IMR-90 (cell line): ENCODE measurements at regions not wholly inside any gene's neighbourhood (a gene's known extent, or its start where the extent isn't known, plus 50 kb on each side); places are given as distances from the start of the nearest gene placed in this dataset.
A peak's percentile ranks its signal among the peaks of the same experiment; 100 is the strongest.

Source experiments
- ATAC-seq: fragments of 200-7000 bp; cut with Tn5 transposase; 2 replicates; pipeline ENCODE4 v1.9.1; 2020; ENCODE audit warnings: low read depth, mild to moderate bottlenecking, moderate library complexity
- BruUV-seq: library from RNA; stranded (reverse); fragments of 400-500 nt; replicated peaks from 2 replicates; lab custom pipeline; 2021; lab: Mats Ljungman, UMichigan
- CTCF ChIA-PET: fragments of 300-600 bp; formaldehyde crosslinking; extraction: SDS; loops from one replicate; lab custom pipeline; 2021; ENCODE audit warnings: antibody characterized with exemption; lab: Yijun Ruan, JAX
- POLR2A ChIA-PET: fragments of 300-600 bp; sonication (Branson Sonifier 250); formaldehyde crosslinking; loops from one replicate; lab custom pipeline; 2022; ENCODE audit warnings: antibody characterized with exemption; ENCODE audit not compliant: unreplicated experiment; lab: Charles Lee
- DNase-seq: peaks from one replicate; pipeline ENCODE4 v3.0.0; 2013
- H2AFZ ChIP-seq: replicated peaks from 2 replicates; pipeline ENCODE3; 2013; ENCODE audit warnings: low read length, mild to moderate bottlenecking; ENCODE audit not compliant: poor library complexity
- H2AK5ac ChIP-seq: 2 replicates; pipeline ENCODE4 v1.6.1; 2013; ENCODE audit warnings: low read depth, low read length, inconsistent platforms
- H2AK9ac ChIP-seq: replicated peaks from 2 replicates; pipeline ENCODE3; 2013; ENCODE audit warnings: mild to moderate bottlenecking, low read depth, low read length, moderate library complexity; ENCODE audit not compliant: poor library complexity
- H2BK120ac ChIP-seq: 2 replicates; pipeline ENCODE4 v1.6.1; 2013; ENCODE audit warnings: low read depth, low read length, inconsistent platforms
- H2BK15ac ChIP-seq: 3 replicates; pipeline ENCODE4 v1.6.1; 2013; ENCODE audit warnings: low read depth, low read length, inconsistent platforms
- H2BK20ac ChIP-seq: 2 replicates; pipeline ENCODE4 v1.6.1; 2013; ENCODE audit warnings: low read depth, mild to moderate bottlenecking, inconsistent platforms, low read length, moderate library complexity
- H2BK5ac ChIP-seq: 2 replicates; pipeline ENCODE4 v1.6.1; 2013; ENCODE audit warnings: mild to moderate bottlenecking, low read depth, low read length, inconsistent platforms; ENCODE audit not compliant: poor library complexity, severe bottlenecking
- H3K14ac ChIP-seq: replicated peaks from 2 replicates; pipeline ENCODE4 v1.6.1; 2013; ENCODE audit warnings: low read depth, low read length, inconsistent platforms
- H3K18ac ChIP-seq: 2 replicates; pipeline ENCODE4 v1.6.1; 2013; ENCODE audit warnings: low read depth, low read length, control low read depth
- H3K23ac ChIP-seq: 2 replicates; pipeline ENCODE4 v1.6.1; 2013; ENCODE audit warnings: low read depth, low read length, inconsistent platforms
- H3K27ac ChIP-seq: 2 replicates; pipeline ENCODE4 v1.5.1; 2013; ENCODE audit warnings: mild to moderate bottlenecking, control low read depth, low read length; ENCODE audit not compliant: insufficient read depth
- H3K27me3 ChIP-seq: 2 replicates; pipeline ENCODE4 v1.6.1; 2013; ENCODE audit warnings: low read length; ENCODE audit not compliant: control insufficient read depth, insufficient read depth
- H3K36me3 ChIP-seq: 2 replicates; pipeline ENCODE4 v1.6.1; 2013; ENCODE audit warnings: low read length, mixed read lengths; ENCODE audit not compliant: control insufficient read depth, insufficient read depth
- H3K4ac ChIP-seq: 2 replicates; pipeline ENCODE4 v1.6.1; 2013; ENCODE audit warnings: low read depth, low read length, inconsistent platforms
- H3K4me1 ChIP-seq: 2 replicates; pipeline ENCODE4 v1.6.1; 2013; ENCODE audit warnings: low read length, mixed read lengths; ENCODE audit not compliant: control insufficient read depth, insufficient read depth
- H3K4me2 ChIP-seq: 2 replicates; pipeline ENCODE4 v1.6.1; 2013; ENCODE audit warnings: low read depth, mild to moderate bottlenecking, control low read depth, low read length, moderate library complexity
- H3K4me3 ChIP-seq: 2 replicates; pipeline ENCODE4 v1.5.1; 2013; ENCODE audit warnings: low read depth, mild to moderate bottlenecking, control low read depth, low read length, moderate library complexity; ENCODE audit not compliant: insufficient read depth
- H3K56ac ChIP-seq: 2 replicates; pipeline ENCODE4 v1.6.1; 2013; ENCODE audit warnings: low read length, inconsistent platforms; ENCODE audit not compliant: insufficient read depth; ENCODE audit errors: extremely low read depth
- H3K79me1 ChIP-seq, 2 experiments: 2 replicates each; pipeline ENCODE4 v1.6.1; 2013; ENCODE audit warnings: low read length in 2 of 2, inconsistent platforms in 1 of 2, low read depth in 1 of 2
- H3K9ac ChIP-seq: 2 replicates; pipeline ENCODE4 v1.6.1; 2013; ENCODE audit warnings: low read depth, low read length, control low read depth
- H3K9me1 ChIP-seq: 2 replicates; pipeline ENCODE4 v1.6.1; 2013; ENCODE audit warnings: low read length, inconsistent platforms; ENCODE audit not compliant: insufficient read depth
- H3K9me3 ChIP-seq: 2 replicates; pipeline ENCODE4 v1.6.1; 2013; ENCODE audit warnings: low read length; ENCODE audit not compliant: control insufficient read depth, insufficient read depth
- H4K20me1 ChIP-seq: 2 replicates; pipeline ENCODE4 v1.6.1; 2013; ENCODE audit warnings: low read length, inconsistent platforms; ENCODE audit not compliant: insufficient read depth
- H4K5ac ChIP-seq: 2 replicates; pipeline ENCODE4 v1.6.1; 2013; ENCODE audit warnings: mild to moderate bottlenecking, low read depth, low read length, control low read depth
- H4K8ac ChIP-seq, 2 experiments: 2 replicates each; pipeline ENCODE4 v1.6.1; 2013; ENCODE audit warnings: low read depth in 2 of 2, low read length in 2 of 2, control low read depth in 1 of 2, inconsistent platforms in 1 of 2
- H4K91ac ChIP-seq: 2 replicates; pipeline ENCODE4 v1.6.1; 2013; ENCODE audit warnings: low read depth, low read length, inconsistent platforms; ENCODE audit not compliant: insufficient read depth
- BHLHE40 ChIP-seq: fragments of 150-350 bp; IDR thresholded peaks from 2 replicates; pipeline ENCODE4 v1.6.1; 2016; ENCODE audit warnings: mild to moderate bottlenecking, low read depth, low read length
- CTCF ChIP-seq: conservative IDR thresholded peaks from 2 replicates; pipeline ENCODE4 v1.5.1; 2012; ENCODE audit warnings: mild to moderate bottlenecking, low read depth, low read length, improper control_type of control experiment
- MAZ ChIP-seq: IDR thresholded peaks from 2 replicates; pipeline ENCODE4 v1.6.1; 2012; ENCODE audit warnings: low read depth, mild to moderate bottlenecking, low read length, improper control_type of control experiment, moderate library complexity, borderline replicate concordance
- POLR2A ChIP-seq: IDR thresholded peaks from 2 replicates; pipeline ENCODE4 v1.6.1; 2012; ENCODE audit warnings: mild to moderate bottlenecking, low read depth, low read length
- WGBS, 2 experiments: methylation state at CpG; one replicate each; pipeline versions ENCODE4 v1.1.5 to v1.1.7; 2013; ENCODE audit warnings: missing lambda C conversion rate in 2 of 2; ENCODE audit not compliant: insufficient read length in 1 of 2; ENCODE audit errors: extremely low coverage in 2 of 2; 5-methylcytosine and 5-hydroxymethylcytosine counted together
- dilution Hi-C: fragments of 300-500 bp; cut with HindIII; formaldehyde crosslinking; loops from one replicate; pipeline ENCODE4 v1.14.3; 2018; ENCODE audit warnings: low sequenced_read_pairs; ENCODE audit not compliant: unreplicated experiment
- in situ Hi-C: fragments of 300-500 bp; cut with MboI; formaldehyde crosslinking; loops from 3 replicates; pipeline ENCODE4 v1.14.3; 2019; ENCODE audit warnings: low sequenced_read_pairs, inconsistent platforms, mixed read lengths
- intact Hi-C: fragments of 100-400 bp; cut with micrococcal nuclease; formaldehyde crosslinking; loops from 2 replicates; pipeline ENCODE4 v1.10.0; 2022

GRCh38 chr13:76331943-76332712, 554.1 kb downstream of the KCTD12 start:
- no CpG with 5 or more reads among the region's 1 CpG for WGBS, 2 experiments
- dilution Hi-C loops = no loop called here
- H3K9me1 ChIP-seq = no peaks in the 10 kb centered on the region
- no TSS peak for BruUV-seq
- no peaks in the 10 kb centered on the region for H4K20me1 ChIP-seq
- CTCF ChIA-PET = no interaction called here
- H3K36me3 ChIP-seq = no peaks in the 10 kb centered on the region
- H3K18ac ChIP-seq = peak overlapping the region; percentile 33
- H3K4me1 ChIP-seq = peaks cover 10% of the 10 kb centered on the region; the same call in 1 of the 2 replicates
- peak overlapping the region; percentile 37; the same call in 1 of the 2 replicates for H3K27ac ChIP-seq
- intact Hi-C loops = no loop called here
- H2AK9ac ChIP-seq = no peak overlapping the region
- H3K9me3 ChIP-seq = no peaks in the 10 kb centered on the region
- no peak overlapping the region for H4K8ac ChIP-seq
- ATAC-seq (peak; percentile 65), DNase-seq (peak; percentile 56)
- no peaks in the 10 kb centered on the region; the same call in 1 of the 2 replicates for H3K27me3 ChIP-seq
- no peak overlapping the region for H2AFZ ChIP-seq
- no peak overlapping the region for H3K9ac ChIP-seq
- H2BK15ac ChIP-seq = no peak overlapping the region
- TF ChIP-seq BHLHE40 (no peak), MAZ (no peak), POLR2A (no peak), CTCF (no peak)
- H3K79me1 ChIP-seq = no peaks in the 10 kb centered on the region
- H3K14ac ChIP-seq = no peak overlapping the region
- no peak overlapping the region for H4K91ac ChIP-seq
- no peak overlapping the region for H3K56ac ChIP-seq
- H3K23ac ChIP-seq = no peak overlapping the region
- H3K4me3 ChIP-seq = no peak overlapping the region
- no peak overlapping the region for H2AK5ac ChIP-seq
- no peak overlapping the region for H3K4me2 ChIP-seq
- H3K4ac ChIP-seq = no peak overlapping the region
- no peak overlapping the region for H4K5ac ChIP-seq
- no peak overlapping the region for H2BK20ac ChIP-seq
- in situ Hi-C loops = no loop called here
- H2BK5ac ChIP-seq = no peak overlapping the region
- no peak overlapping the region for H2BK120ac ChIP-seq
- POLR2A ChIA-PET = no interaction called here
